Activated T-cell treated with anti-CD3 and anti-CD28 coated beads, Interleukin-2, amount 50 U/mL, for 4 hours (primary cell): ENCODE measurements at regions not wholly inside any gene's neighbourhood (a gene's known extent, or its start where the extent isn't known, plus 50 kb on each side); places are given as distances from the start of the nearest gene placed in this dataset.
"Not testable (repeated sequence)": the region's sequence is repeated elsewhere in the genome, so short reads cannot be mapped to it uniquely, and the experiment has no call there.

ENCODE experiments used
- ATAC-seq, 2 donors: fragments of 200-7000 bp; cut with Tn5 transposase; one replicate each; pipeline ENCODE4 v1.10.0; 2021
- DNase-seq: peaks from one replicate; pipeline ENCODE4 v3.0.0-alpha.2; 2020
- H3K27me3 Mint-ChIP-seq: one replicate; pipeline ENCODE4 v1.8.0; 2021; ENCODE audit warnings: low read depth, mixed read lengths
- H3K36me3 Mint-ChIP-seq: one replicate; pipeline ENCODE4 v1.8.0; 2022; ENCODE audit warnings: mixed read lengths; ENCODE audit not compliant: insufficient read depth
- H3K4me1 Mint-ChIP-seq: one replicate; pipeline ENCODE4 v1.8.0; 2021; ENCODE audit warnings: low read depth, mixed read lengths
- H3K4me3 Mint-ChIP-seq: one replicate; pipeline ENCODE4 v1.8.0; 2021; ENCODE audit warnings: mild to moderate bottlenecking, moderate library complexity, mixed read lengths
- H3K9me3 Mint-ChIP-seq: one replicate; pipeline ENCODE4 v1.8.0; 2021; ENCODE audit warnings: mixed read lengths

- H3K4me3 Mint-ChIP-seq, result no peak overlapping the region
- peaks cover 5% of the 10 kb centered on the region for H3K27me3 Mint-ChIP-seq
- ATAC-seq (no peak), DNase-seq (no peak)
- no peaks in the 10 kb centered on the region for H3K36me3 Mint-ChIP-seq
- H3K4me1 Mint-ChIP-seq, result no peaks in the 10 kb centered on the region
- no peaks in the 10 kb centered on the region for H3K9me3 Mint-ChIP-seq
Observed at GRCh38 chr5:36802187-36802586, 74.4 kb upstream of the NIPBL start.

- not testable (repeated sequence) for DNase-seq
Observed at GRCh38 chr5:36813249-36813648, 63.3 kb upstream of the NIPBL start.

GRCh38 chr5:36815871-36816270 lies 60.7 kb upstream of the NIPBL start:
- Mint-ChIP-seq H3K36me3 (no peaks in the 10 kb centered on the region), H3K9me3 (no peaks in the 10 kb centered on the region), H3K4me1 (no peaks in the 10 kb centered on the region), H3K4me3 (no peak overlapping the region), H3K27me3 (peaks cover 6% of the 10 kb centered on the region)
- DNase-seq (no peak), ATAC-seq (no peak)

More at GRCh38 chr5:36813249-36813648, 63.3 kb upstream of the NIPBL start:
- H3K4me3 Mint-ChIP-seq, ATAC-seq, H3K9me3 Mint-ChIP-seq, H3K4me1 Mint-ChIP-seq, H3K36me3 Mint-ChIP-seq: not testable (repeated sequence)
- peaks cover 11% of the 10 kb centered on the region for H3K27me3 Mint-ChIP-seq

GRCh38 chr5:36820900-36821299 lies 55.7 kb upstream of the NIPBL start:
- H3K27me3 Mint-ChIP-seq, result peaks cover 16% of the 10 kb centered on the region
- no peaks in the 10 kb centered on the region for H3K9me3 Mint-ChIP-seq
- no peaks in the 10 kb centered on the region for H3K4me1 Mint-ChIP-seq
- H3K36me3 Mint-ChIP-seq, result no peaks in the 10 kb centered on the region
- DNase-seq (no peak), ATAC-seq (no peak)
- H3K4me3 Mint-ChIP-seq, result no peak overlapping the region

GRCh38 chr5:36826694-36827093 lies 49.9 kb upstream of the NIPBL start:
- H3K27me3 Mint-ChIP-seq, result peaks cover 23% of the 10 kb centered on the region
- no peak overlapping the region for H3K4me3 Mint-ChIP-seq
- no peak for DNase-seq
- H3K4me1 Mint-ChIP-seq, result no peaks in the 10 kb centered on the region
- H3K36me3 Mint-ChIP-seq, result no peaks in the 10 kb centered on the region
- ATAC-seq, result no peak
- H3K9me3 Mint-ChIP-seq, result no peaks in the 10 kb centered on the region
